AG04450 (cell line): ENCODE measurements at regions not wholly inside any gene's neighbourhood (a gene's known extent, or its start where the extent isn't known, plus 50 kb on each side); places are given as distances from the start of the nearest gene placed in this dataset.

Experiments used
- CTCF ChIA-PET: fragments of 300-600, 350-600 bp; formaldehyde crosslinking; extraction: SDS; loops from one replicate; lab custom pipeline; 2022; ENCODE audit warnings: antibody characterized with exemption, inconsistent platforms; lab: Charles Lee
- POLR2A ChIA-PET: fragments of 350-600 bp; formaldehyde crosslinking; extraction: SDS; loops from one replicate; lab custom pipeline; 2021; ENCODE audit warnings: antibody characterized with exemption, inconsistent platforms; lab: Yijun Ruan, JAX
- DNase-seq: peaks from one replicate; pipeline ENCODE4 v3.0.0-alpha.2; 2011; ENCODE audit warnings: low read depth, low spot score
- H3K27ac ChIP-seq: one replicate; pipeline ENCODE4 v1.5.1; 2012; ENCODE audit warnings: low read depth, low read length, control low read depth
- H3K27me3 ChIP-seq: one replicate; pipeline ENCODE4 v1.6.0; 2012; ENCODE audit warnings: low read length; ENCODE audit not compliant: control insufficient read depth, insufficient read depth
- H3K4me3 ChIP-seq: 2 replicates; pipeline ENCODE4 v1.5.1; 2011; ENCODE audit warnings: mild to moderate bottlenecking, low read depth, low read length, control low read depth
- H3K9me3 ChIP-seq: 2 replicates; pipeline ENCODE4 v1.5.1; 2012; ENCODE audit warnings: low read length; ENCODE audit not compliant: control insufficient read depth, insufficient read depth
- CTCF ChIP-seq: IDR thresholded peaks from 2 replicates; pipeline ENCODE4 v1.5.1; 2011; ENCODE audit warnings: low read depth, low read length, control low read depth, inconsistent platforms

GRCh38 chr5:159849437-159850083 lies 66.7 kb upstream of the ADRA1B start:
- Histone ChIP-seq H3K4me3 (no peak overlapping the region), H3K27me3 (no peaks in the 10 kb centered on the region), H3K27ac (peak overlapping the region; percentile 42), H3K9me3 (no peaks in the 10 kb centered on the region)
- peak; percentile 45 for DNase-seq
- TF ChIP-seq CTCF = no peak
- CTCF ChIA-PET = interaction anchor here (0.9 to 1.2 kb wide), 2 partner anchors 172 to 405 kb away, joined by 3 read pairs; no protein-coding TSS in a partner anchor
- POLR2A ChIA-PET = interaction anchor here (1.4 kb wide), 1 partner anchor 30 kb away, joined by 4 read pairs; no protein-coding TSS in a partner anchor

- no peaks in the 10 kb centered on the region for H3K27me3 ChIP-seq
- H3K9me3 ChIP-seq = no peaks in the 10 kb centered on the region
- peak; percentile 29 for DNase-seq
- no peak overlapping the region for H3K27ac ChIP-seq
- H3K4me3 ChIP-seq = no peak overlapping the region
- TF ChIP-seq CTCF = no peak
- POLR2A ChIA-PET = interaction anchor here (1.4 kb wide), 1 partner anchor 29 kb away, joined by 4 read pairs; no protein-coding TSS in a partner anchor
- CTCF ChIA-PET = interaction anchor here (0.9 to 1.2 kb wide), 2 partner anchors 171 to 405 kb away, joined by 3 read pairs; no protein-coding TSS in a partner anchor
These were observed 66.1 kb upstream of the ADRA1B start for GRCh38 chr5:159850160-159850559.

GRCh38 chr5:159851053-159851452 lies 65.2 kb upstream of the ADRA1B start:
- ChIA-PET POLR2A (no interaction called here), CTCF (no interaction called here)
- Histone ChIP-seq H3K27ac (no peak overlapping the region), H3K9me3 (no peaks in the 10 kb centered on the region), H3K4me3 (no peak overlapping the region), H3K27me3 (no peaks in the 10 kb centered on the region)
- TF ChIP-seq CTCF = no peak
- no peak for DNase-seq

- POLR2A ChIA-PET = no interaction called here
- Histone ChIP-seq H3K27ac (no peak overlapping the region), H3K4me3 (no peak overlapping the region), H3K27me3 (peaks cover 7% of the 10 kb centered on the region), H3K9me3 (no peaks in the 10 kb centered on the region)
- CTCF ChIA-PET = no interaction called here
- no peak for DNase-seq
- TF ChIP-seq CTCF = no peak
These were observed 61.4 kb upstream of the ADRA1B start for GRCh38 chr5:159854916-159855315.

GRCh38 chr5:159855476-159856191 lies 60.6 kb upstream of the ADRA1B start:
- Histone ChIP-seq H3K27ac (no peak overlapping the region), H3K9me3 (no peaks in the 10 kb centered on the region), H3K4me3 (no peak overlapping the region), H3K27me3 (peaks cover 7% of the 10 kb centered on the region)
- CTCF ChIA-PET = no interaction called here
- POLR2A ChIA-PET = no interaction called here
- no peak for TF ChIP-seq CTCF
- no peak for DNase-seq
